ENCODE measurements at regions not wholly inside any gene's neighbourhood (a gene's known extent, or its start where the extent isn't known, plus 50 kb on each side); places are given as distances from the start of the nearest gene placed in this dataset.

GRCh38 chr4:187606581-187606980, 389.0 kb upstream of the ZFP42 start:
- no peak overlapping the region for H3K27ac ChIP-seq (ENCODE audit: low read depth, low read length, poor library complexity, severe bottlenecking)
- no peak overlapping the region for H3K4me3 ChIP-seq (ENCODE audit: low read depth, low read length, poor library complexity, severe bottlenecking)
- DNase-seq (ENCODE audit: low spot score), result peak; percentile 84
- peaks cover 32% of the 10 kb centered on the region for H3K4me1 ChIP-seq (ENCODE audit: insufficient read depth, low read length, poor library complexity, severe bottlenecking)
- POLR2A ChIA-PET (ENCODE audit: low non-redundant PET), result no interaction called here
- H3K27me3 ChIP-seq (replicated peaks; ENCODE audit: insufficient read depth, low read depth, low read length, poor library complexity), result no peaks in the 10 kb centered on the region
- no peaks in the 10 kb centered on the region for H3K36me3 ChIP-seq (ENCODE audit: insufficient read depth, low read length, poor library complexity, severe bottlenecking)
- TF ChIP-seq CTCF (conservative IDR thresholded peaks at IDR 0.05; ENCODE audit: low read depth, low read length) (peak; percentile 95), EZH2 (IDR thresholded peaks at IDR 0.05; ENCODE audit: borderline replicate concordance, low read depth, low read length, poor library complexity, severe bottlenecking) (no peak)
- CTCF ChIA-PET, result interaction anchor here (0.6 to 1.0 kb wide), 3 partner anchors 12 to 1637 kb away, joined by 3 to 5 read pairs (median 3); no protein-coding TSS in a partner anchor
- intact Hi-C loops (cut with micrococcal nuclease; ENCODE audit: unreplicated experiment), result loop anchor here (2.0 to 5.0 kb wide), 4 partner anchors 388 to 1596 kb away; partner anchors contain the start of gene ZFP42
- no peaks in the 10 kb centered on the region for H3K9me3 ChIP-seq (ENCODE audit: low read depth, low read length, poor library complexity, severe bottlenecking)
- no TSS peak for BruUV-seq (replicated peaks)

- Histone ChIP-seq H3K27me3 (replicated peaks; ENCODE audit: insufficient read depth, low read depth, low read length, poor library complexity) (no peaks in the 10 kb centered on the region), H3K27ac (ENCODE audit: low read depth, low read length, poor library complexity, severe bottlenecking) (no peak overlapping the region), H3K36me3 (ENCODE audit: insufficient read depth, low read length, poor library complexity, severe bottlenecking) (no peaks in the 10 kb centered on the region), H3K9me3 (ENCODE audit: low read depth, low read length, poor library complexity, severe bottlenecking) (no peaks in the 10 kb centered on the region), H3K4me3 (ENCODE audit: low read depth, low read length, poor library complexity, severe bottlenecking) (no peak overlapping the region), H3K4me1 (ENCODE audit: insufficient read depth, low read length, poor library complexity, severe bottlenecking) (peaks cover 31% of the 10 kb centered on the region)
- no TSS peak for BruUV-seq (replicated peaks)
- POLR2A ChIA-PET (ENCODE audit: low non-redundant PET), result no interaction called here
- CTCF ChIA-PET, result interaction anchor here (0.7 kb wide), 1 partner anchor 45 kb away, joined by 3 read pairs; no protein-coding TSS in a partner anchor
- TF ChIP-seq EZH2 (IDR thresholded peaks at IDR 0.05; ENCODE audit: borderline replicate concordance, low read depth, low read length, poor library complexity, severe bottlenecking), result no peak
- TF ChIP-seq CTCF (conservative IDR thresholded peaks at IDR 0.05; ENCODE audit: low read depth, low read length), result no peak
- intact Hi-C loops (cut with micrococcal nuclease; ENCODE audit: unreplicated experiment), result loop anchor here (5.0 kb wide), 2 partner anchors 639 to 1514 kb away; no protein-coding TSS in a partner anchor
- no peak for DNase-seq (ENCODE audit: low spot score)
Observed at GRCh38 chr4:187608001-187608421, 387.6 kb upstream of the ZFP42 start.

GRCh38 chr4:187612301-187612700, 383.3 kb upstream of the ZFP42 start:
- intact Hi-C loops (cut with micrococcal nuclease; ENCODE audit: unreplicated experiment), result loop anchor here (10.0 kb wide), 1 partner anchor 728 kb away; no protein-coding TSS in a partner anchor
- Histone ChIP-seq H3K27me3 (replicated peaks; ENCODE audit: insufficient read depth, low read depth, low read length, poor library complexity) (no peaks in the 10 kb centered on the region), H3K27ac (ENCODE audit: low read depth, low read length, poor library complexity, severe bottlenecking) (peak overlapping the region; percentile 26), H3K9me3 (ENCODE audit: low read depth, low read length, poor library complexity, severe bottlenecking) (no peaks in the 10 kb centered on the region), H3K4me3 (ENCODE audit: low read depth, low read length, poor library complexity, severe bottlenecking) (no peak overlapping the region), H3K36me3 (ENCODE audit: insufficient read depth, low read length, poor library complexity, severe bottlenecking) (no peaks in the 10 kb centered on the region), H3K4me1 (ENCODE audit: insufficient read depth, low read length, poor library complexity, severe bottlenecking) (peaks cover 44% of the 10 kb centered on the region)
- TF ChIP-seq CTCF (conservative IDR thresholded peaks at IDR 0.05; ENCODE audit: low read depth, low read length), result no peak
- TF ChIP-seq EZH2 (IDR thresholded peaks at IDR 0.05; ENCODE audit: borderline replicate concordance, low read depth, low read length, poor library complexity, severe bottlenecking), result no peak
- peak; percentile 73 for DNase-seq (ENCODE audit: low spot score)
- ChIA-PET CTCF (no interaction called here), POLR2A (ENCODE audit: low non-redundant PET) (no interaction called here)
- BruUV-seq (replicated peaks), result no TSS peak

Measured in A673 (cell line).